ENCODE measurements at regions not wholly inside any gene's neighbourhood (a gene's known extent, or its start where the extent isn't known, plus 50 kb on each side); places are given as distances from the start of the nearest gene placed in this dataset.
A peak's percentile ranks its signal among the peaks of the same experiment; 100 is the strongest.
"Not testable (repeated sequence)": the region's sequence is repeated elsewhere in the genome, so short reads cannot be mapped to it uniquely, and the experiment has no call there.

GRCh38 chr7:29680601-29681000 is 117.0 kb downstream of the PRR15 start:
- not testable (repeated sequence) for H3K9ac ChIP-seq (ENCODE audit: low read depth, low read length); H3K4me1 ChIP-seq (ENCODE audit: insufficient read depth, low read length); H3K27me3 ChIP-seq (ENCODE audit: insufficient read depth, low read length); H3K4me3 ChIP-seq (ENCODE audit: low read length); H3K27ac ChIP-seq (ENCODE audit: low read length); H3K36me3 ChIP-seq (ENCODE audit: insufficient read depth, low read depth, low read length); H3K9me3 ChIP-seq (ENCODE audit: insufficient read depth, low read depth, low read length)

DNA sequence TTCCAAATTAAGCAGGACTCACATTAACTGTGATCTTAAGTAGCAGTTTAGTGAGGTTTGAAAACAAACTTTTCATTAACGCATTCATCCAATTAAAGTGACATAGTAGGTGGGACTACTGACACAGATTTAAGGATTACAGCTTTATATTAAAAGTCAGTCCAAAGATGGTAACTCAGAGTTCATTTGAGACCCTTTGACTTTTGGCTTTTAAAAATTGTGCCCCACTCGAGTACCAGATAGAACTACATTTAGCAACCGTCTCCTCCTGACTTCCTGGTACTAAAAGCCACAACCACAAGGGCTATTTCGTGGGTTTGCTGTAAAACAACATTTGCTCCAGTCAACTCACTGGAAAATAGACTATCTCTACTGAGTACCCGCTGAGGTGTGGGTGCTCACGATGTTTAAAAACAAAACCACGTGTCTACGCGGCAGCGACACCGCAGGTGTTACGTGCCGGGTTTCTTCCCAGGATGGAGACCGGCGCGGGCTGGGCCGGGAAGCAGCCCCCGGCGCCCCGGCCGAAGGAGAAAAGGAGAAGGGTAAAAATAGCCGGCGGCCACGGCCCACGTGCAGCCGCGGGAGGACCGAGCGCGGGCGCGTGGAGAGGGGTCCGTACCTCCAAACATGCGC is 120.6 kb downstream of the PRR15 start:
- H3K27me3 ChIP-seq (ENCODE audit: insufficient read depth, low read length); H3K27ac ChIP-seq (ENCODE audit: low read length); H3K9me3 ChIP-seq (ENCODE audit: insufficient read depth, low read depth, low read length); H3K4me1 ChIP-seq (ENCODE audit: insufficient read depth, low read length); H3K36me3 ChIP-seq (ENCODE audit: insufficient read depth, low read depth, low read length): not testable (repeated sequence)
- Histone ChIP-seq H3K9ac (ENCODE audit: low read depth, low read length) (peak overlapping the region; percentile 69; the same call in 1 of the 2 replicates), H3K4me3 (ENCODE audit: low read length) (peak overlapping the region; percentile 70)

DNA sequence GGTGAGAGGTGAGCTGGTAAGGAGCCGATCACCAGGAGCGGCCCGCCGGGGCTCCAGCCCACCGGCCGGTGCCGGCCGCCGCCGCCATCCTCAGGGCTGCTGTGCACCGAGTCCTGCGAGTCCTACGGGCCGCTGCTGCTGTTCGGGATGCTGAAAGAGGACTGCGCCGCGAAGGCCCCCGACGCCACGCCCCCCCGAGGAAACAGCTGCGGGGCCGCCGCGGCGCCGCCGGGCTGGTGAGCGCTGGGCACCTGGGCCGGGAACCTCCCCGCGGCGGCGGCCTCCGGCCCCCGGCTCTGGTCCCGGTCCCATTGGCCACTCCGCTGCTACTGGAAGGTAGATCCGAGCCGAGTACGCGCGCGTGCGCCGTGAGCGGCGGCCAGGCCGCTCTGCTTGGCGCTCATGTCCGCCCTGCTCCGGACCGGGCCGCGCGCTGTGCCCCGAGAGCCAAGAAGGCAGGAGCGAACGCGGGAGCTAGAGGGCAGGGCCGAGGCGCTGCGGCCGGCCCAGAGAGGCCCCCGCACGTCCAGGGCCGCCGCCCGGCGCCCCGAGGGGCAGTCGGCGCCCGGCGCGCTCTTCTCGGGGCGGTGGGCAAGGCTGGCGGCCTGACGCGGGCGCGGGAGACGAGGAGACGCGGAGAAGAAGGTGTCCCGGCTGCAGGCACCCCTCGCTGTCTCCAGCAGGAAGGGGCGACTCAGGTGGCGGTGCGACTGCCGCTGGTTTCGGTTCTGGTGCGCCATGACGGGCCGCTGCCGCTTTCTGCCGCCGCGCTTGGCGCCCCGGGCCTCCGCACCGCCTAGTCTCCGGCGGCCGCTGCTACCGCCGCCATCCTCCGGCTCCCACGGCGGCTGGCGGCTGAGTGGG is 121.3 kb upstream of the WIPF3 start:
- no peaks in the 10 kb centered on the region; the same call in 1 of the 2 replicates for H3K4me1 ChIP-seq (ENCODE audit: insufficient read depth, low read length)
- no peaks in the 10 kb centered on the region for H3K9me3 ChIP-seq (ENCODE audit: insufficient read depth, low read depth, low read length)
- no peaks in the 10 kb centered on the region; the same call in 1 of the 2 replicates for H3K27me3 ChIP-seq (ENCODE audit: insufficient read depth, low read length)
- H3K4me3 ChIP-seq (ENCODE audit: low read length), result peak overlapping the region; percentile 70; the same call in 1 of the 2 replicates
- peak overlapping the region; percentile 69; the same call in 1 of the 2 replicates for H3K9ac ChIP-seq (ENCODE audit: low read depth, low read length)
- H3K36me3 ChIP-seq (ENCODE audit: insufficient read depth, low read depth, low read length), result no peaks in the 10 kb centered on the region
- no peak overlapping the region for H3K27ac ChIP-seq (ENCODE audit: low read length)

DNA sequence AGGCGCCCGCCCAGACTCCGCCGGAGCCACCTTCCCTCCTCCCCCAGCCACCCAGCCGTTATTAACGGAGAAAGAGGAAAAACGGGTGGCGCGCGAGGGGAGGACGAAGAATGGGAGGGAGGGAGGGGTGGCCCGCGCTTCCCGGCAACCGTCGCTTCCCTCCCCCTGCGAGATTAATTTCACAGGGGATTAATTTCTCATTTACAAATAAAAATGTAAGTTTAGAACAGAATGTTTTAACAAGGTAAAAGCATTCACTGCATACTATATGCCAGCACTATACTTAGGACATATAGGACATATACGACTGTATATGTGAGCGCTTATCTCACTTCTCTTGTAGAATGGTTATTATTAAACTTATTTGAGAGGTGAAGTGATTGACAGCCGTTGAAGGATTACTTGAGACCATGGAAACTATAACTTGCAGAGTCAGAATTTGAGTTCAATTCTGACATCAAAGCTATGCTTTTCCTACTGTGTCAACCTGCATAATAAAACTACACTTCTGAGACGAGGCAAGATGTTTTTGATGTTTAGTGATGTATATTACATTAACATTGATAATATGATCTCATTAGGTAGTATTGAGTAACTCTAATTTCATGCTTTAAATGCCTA is 120.5 kb upstream of the WIPF3 start:
- Histone ChIP-seq H3K9ac (ENCODE audit: low read depth, low read length) (peak overlapping the region; percentile 69; the same call in 1 of the 2 replicates), H3K4me3 (ENCODE audit: low read length) (peak overlapping the region; percentile 70)
- H3K27ac ChIP-seq (ENCODE audit: low read length); H3K4me1 ChIP-seq (ENCODE audit: insufficient read depth, low read length); H3K27me3 ChIP-seq (ENCODE audit: insufficient read depth, low read length); H3K36me3 ChIP-seq (ENCODE audit: insufficient read depth, low read depth, low read length); H3K9me3 ChIP-seq (ENCODE audit: insufficient read depth, low read depth, low read length): not testable (repeated sequence)

DNA sequence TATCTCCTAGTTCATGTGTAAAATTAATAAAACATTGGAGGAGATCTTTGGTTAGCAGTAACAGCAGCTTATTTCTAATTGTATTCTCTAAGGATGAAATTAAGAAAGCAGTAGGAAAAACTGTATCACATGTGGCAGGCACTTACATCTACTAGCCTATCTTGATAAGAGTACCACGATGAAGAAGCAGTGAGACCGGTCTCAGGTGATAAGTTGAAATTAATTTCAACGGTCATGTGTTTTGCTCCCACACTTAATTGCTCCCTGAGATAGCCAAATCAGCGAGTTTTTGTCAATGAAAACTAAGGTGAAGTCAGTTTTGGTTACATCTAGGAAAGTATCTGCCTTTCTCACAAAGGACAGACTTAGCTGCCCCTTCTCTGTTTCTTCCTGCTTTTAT is 115.8 kb upstream of the WIPF3 start:
- not testable (repeated sequence) for H3K36me3 ChIP-seq (ENCODE audit: insufficient read depth, low read depth, low read length); H3K9me3 ChIP-seq (ENCODE audit: insufficient read depth, low read depth, low read length); H3K4me3 ChIP-seq (ENCODE audit: low read length); H3K27me3 ChIP-seq (ENCODE audit: insufficient read depth, low read length); H3K27ac ChIP-seq (ENCODE audit: low read length); H3K4me1 ChIP-seq (ENCODE audit: insufficient read depth, low read length); H3K9ac ChIP-seq (ENCODE audit: low read depth, low read length)

DNA sequence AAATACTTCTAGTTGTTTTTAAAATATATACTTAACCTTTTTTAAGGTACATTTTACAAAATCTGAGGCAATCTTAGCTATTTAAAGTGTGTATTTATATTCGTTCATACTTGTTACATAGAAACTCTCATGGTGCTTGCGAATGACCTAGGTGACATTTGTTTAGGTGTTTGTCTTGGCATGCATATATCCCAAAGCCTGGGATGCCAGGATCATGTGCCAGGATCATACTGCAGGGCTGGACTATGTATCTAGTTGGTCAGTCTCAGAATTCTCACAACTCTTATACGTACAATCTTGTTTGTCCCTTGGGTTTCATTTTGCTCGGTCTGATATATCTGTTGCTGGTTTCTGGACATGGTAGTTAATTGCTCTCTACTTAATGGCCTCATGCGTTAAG is 109.9 kb upstream of the WIPF3 start:
- not testable (repeated sequence) for H3K9me3 ChIP-seq (ENCODE audit: insufficient read depth, low read depth, low read length); H3K9ac ChIP-seq (ENCODE audit: low read depth, low read length); H3K4me1 ChIP-seq (ENCODE audit: insufficient read depth, low read length); H3K27ac ChIP-seq (ENCODE audit: low read length); H3K27me3 ChIP-seq (ENCODE audit: insufficient read depth, low read length); H3K36me3 ChIP-seq (ENCODE audit: insufficient read depth, low read depth, low read length); H3K4me3 ChIP-seq (ENCODE audit: low read length)

DNA sequence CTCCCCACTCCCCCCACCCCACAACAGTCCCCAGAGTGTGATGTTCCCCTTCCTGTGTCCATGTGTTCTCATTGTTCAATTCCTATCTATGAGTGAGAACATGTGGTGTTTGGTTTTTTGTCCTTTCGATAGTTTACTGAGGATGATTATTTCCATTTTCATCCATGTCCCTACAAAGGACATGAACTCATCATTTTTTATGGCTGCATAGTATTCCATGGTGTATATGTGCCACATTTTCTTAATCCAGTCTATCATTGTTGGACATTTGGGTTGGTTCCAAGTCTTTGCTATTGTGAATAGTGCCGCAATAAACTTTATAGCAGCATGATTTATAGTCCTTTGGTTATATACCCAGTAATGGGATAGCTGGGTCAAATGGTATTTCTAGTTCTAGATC is 106.6 kb upstream of the WIPF3 start:
- not testable (repeated sequence) for H3K9ac ChIP-seq (ENCODE audit: low read depth, low read length); H3K27ac ChIP-seq (ENCODE audit: low read length); H3K4me1 ChIP-seq (ENCODE audit: insufficient read depth, low read length); H3K9me3 ChIP-seq (ENCODE audit: insufficient read depth, low read depth, low read length); H3K4me3 ChIP-seq (ENCODE audit: low read length); H3K36me3 ChIP-seq (ENCODE audit: insufficient read depth, low read depth, low read length); H3K27me3 ChIP-seq (ENCODE audit: insufficient read depth, low read length)

- H3K27ac ChIP-seq (ENCODE audit: low read length); H3K9me3 ChIP-seq (ENCODE audit: insufficient read depth, low read depth, low read length); H3K36me3 ChIP-seq (ENCODE audit: insufficient read depth, low read depth, low read length); H3K27me3 ChIP-seq (ENCODE audit: insufficient read depth, low read length); H3K4me3 ChIP-seq (ENCODE audit: low read length); H3K4me1 ChIP-seq (ENCODE audit: insufficient read depth, low read length); H3K9ac ChIP-seq (ENCODE audit: low read depth, low read length): not testable (repeated sequence)
Measured at GRCh38 chr7:29701540-29701939, 104.8 kb upstream of the WIPF3 start.

- H3K36me3 ChIP-seq (ENCODE audit: insufficient read depth, low read depth, low read length); H3K9me3 ChIP-seq (ENCODE audit: insufficient read depth, low read depth, low read length); H3K4me3 ChIP-seq (ENCODE audit: low read length); H3K27me3 ChIP-seq (ENCODE audit: insufficient read depth, low read length); H3K27ac ChIP-seq (ENCODE audit: low read length); H3K4me1 ChIP-seq (ENCODE audit: insufficient read depth, low read length); H3K9ac ChIP-seq (ENCODE audit: low read depth, low read length): not testable (repeated sequence)
Measured at GRCh38 chr7:29703830-29704229, 102.5 kb upstream of the WIPF3 start.

GRCh38 chr7:29709002-29709401 is 97.3 kb upstream of the WIPF3 start:
- H3K27ac ChIP-seq (ENCODE audit: low read length); H3K4me1 ChIP-seq (ENCODE audit: insufficient read depth, low read length); H3K4me3 ChIP-seq (ENCODE audit: low read length); H3K36me3 ChIP-seq (ENCODE audit: insufficient read depth, low read depth, low read length); H3K9ac ChIP-seq (ENCODE audit: low read depth, low read length); H3K9me3 ChIP-seq (ENCODE audit: insufficient read depth, low read depth, low read length); H3K27me3 ChIP-seq (ENCODE audit: insufficient read depth, low read length): not testable (repeated sequence)

DNA sequence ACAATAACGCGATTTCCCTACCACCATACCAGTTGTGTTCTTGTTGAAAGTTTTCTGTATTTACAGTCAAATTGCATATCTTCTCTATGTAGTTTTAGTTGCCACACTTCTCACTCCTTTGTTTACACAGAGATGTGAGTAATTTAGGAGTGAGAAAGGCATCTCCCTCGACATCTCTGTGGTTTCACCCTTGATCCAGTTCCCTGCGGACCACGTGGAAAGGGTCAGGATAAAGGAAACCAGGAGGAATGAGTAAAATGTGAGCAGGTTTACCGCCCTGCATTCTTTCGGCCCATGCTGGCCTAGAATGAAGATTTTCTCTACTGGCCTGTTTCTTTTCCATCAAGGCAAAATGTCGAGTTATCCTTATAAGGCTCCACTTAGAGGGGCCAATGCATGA is 83.2 kb upstream of the WIPF3 start:
- not testable (repeated sequence) for H3K4me3 ChIP-seq (ENCODE audit: low read length); H3K36me3 ChIP-seq (ENCODE audit: insufficient read depth, low read depth, low read length); H3K27ac ChIP-seq (ENCODE audit: low read length); H3K27me3 ChIP-seq (ENCODE audit: insufficient read depth, low read length); H3K4me1 ChIP-seq (ENCODE audit: insufficient read depth, low read length); H3K9ac ChIP-seq (ENCODE audit: low read depth, low read length); H3K9me3 ChIP-seq (ENCODE audit: insufficient read depth, low read depth, low read length)

GRCh38 chr7:29723599-29723998 is 82.7 kb upstream of the WIPF3 start:
- H3K4me3 ChIP-seq (ENCODE audit: low read length), result no peak overlapping the region
- no peak overlapping the region for H3K27ac ChIP-seq (ENCODE audit: low read length)
- H3K27me3 ChIP-seq (ENCODE audit: insufficient read depth, low read length), result no peaks in the 10 kb centered on the region
- H3K4me1 ChIP-seq (ENCODE audit: insufficient read depth, low read length), result no peaks in the 10 kb centered on the region
- H3K9ac ChIP-seq (ENCODE audit: low read depth, low read length), result no peak overlapping the region
- no peaks in the 10 kb centered on the region for H3K9me3 ChIP-seq (ENCODE audit: insufficient read depth, low read depth, low read length)
- no peaks in the 10 kb centered on the region for H3K36me3 ChIP-seq (ENCODE audit: insufficient read depth, low read depth, low read length)
